Stimulated activated CD8-positive, alpha-beta memory T cell treated with anti-CD3 and anti-CD28 coated beads, Interleukin-15, amount 100 ng/mL, for 1 hour (primary cell): ENCODE measurements at regions not wholly inside any gene's neighbourhood (a gene's known extent, or its start where the extent isn't known, plus 50 kb on each side); places are given as distances from the start of the nearest gene placed in this dataset.

Experiments
- DNase-seq: peaks from one replicate; pipeline ENCODE4 v3.0.0-alpha.2; 2020; ENCODE audit warnings: low read depth

- DNase-seq: no peak
Observed at GRCh38 chr3:70800951-70801350, 488.5 kb upstream of the MDFIC2 start.

- DNase-seq: no peak
Observed at GRCh38 chr3:70789878-70790277, 477.4 kb upstream of the MDFIC2 start.

- DNase-seq: no peak
Observed at GRCh38 chr3:70780790-70781189, 468.4 kb upstream of the MDFIC2 start.

- DNase-seq: no peak
Observed at GRCh38 chr3:70779296-70779695, 466.9 kb upstream of the MDFIC2 start.

GRCh38 chr3:70776081-70776480 is 463.6 kb upstream of the MDFIC2 start:
- no peak for DNase-seq

GRCh38 chr3:70775257-70775656 is 462.8 kb upstream of the MDFIC2 start:
- DNase-seq: no peak

GRCh38 chr3:70774641-70775040 is 462.2 kb upstream of the MDFIC2 start:
- no peak for DNase-seq

- no peak for DNase-seq
Observed at GRCh38 chr3:70771426-70772147, 459.1 kb upstream of the MDFIC2 start.

- DNase-seq: no peak
Observed at GRCh38 chr3:70770650-70771049, 458.2 kb upstream of the MDFIC2 start.

GRCh38 chr3:70766301-70766700 is 453.9 kb upstream of the MDFIC2 start:
- no peak for DNase-seq

GRCh38 chr3:70763894-70764293 is 451.5 kb upstream of the MDFIC2 start:
- DNase-seq: no peak

GRCh38 chr3:70757658-70758057 is 445.2 kb upstream of the MDFIC2 start:
- DNase-seq: no peak

- no peak for DNase-seq
Observed at GRCh38 chr3:70755526-70755925, 443.1 kb upstream of the MDFIC2 start.

- no peak for DNase-seq
Observed at GRCh38 chr3:70754314-70754713, 441.9 kb upstream of the MDFIC2 start.

GRCh38 chr3:70753572-70753971 is 441.1 kb upstream of the MDFIC2 start:
- no peak for DNase-seq

- DNase-seq: no peak
Observed at GRCh38 chr3:70752051-70752450, 439.6 kb upstream of the MDFIC2 start.

GRCh38 chr3:70749122-70749521 is 436.7 kb upstream of the MDFIC2 start:
- no peak for DNase-seq

GRCh38 chr3:70748593-70748992 is 436.2 kb upstream of the MDFIC2 start:
- no peak for DNase-seq

- DNase-seq: no peak
Observed at GRCh38 chr3:70747847-70748246, 435.4 kb upstream of the MDFIC2 start.

- no peak for DNase-seq
Observed at GRCh38 chr3:70744536-70744935, 432.1 kb upstream of the MDFIC2 start.

- no peak for DNase-seq
Observed at GRCh38 chr3:70743754-70744153, 431.3 kb upstream of the MDFIC2 start.

- DNase-seq: no peak
Observed at GRCh38 chr3:70742081-70742480, 429.6 kb upstream of the MDFIC2 start.

GRCh38 chr3:70740872-70741271 is 428.4 kb upstream of the MDFIC2 start:
- no peak for DNase-seq

- DNase-seq: no peak
Observed at GRCh38 chr3:70740071-70740470, 427.6 kb upstream of the MDFIC2 start.
